ENCODE measurements at regions not wholly inside any gene's neighbourhood (a gene's known extent, or its start where the extent isn't known, plus 50 kb on each side); places are given as distances from the start of the nearest gene placed in this dataset.

DNA sequence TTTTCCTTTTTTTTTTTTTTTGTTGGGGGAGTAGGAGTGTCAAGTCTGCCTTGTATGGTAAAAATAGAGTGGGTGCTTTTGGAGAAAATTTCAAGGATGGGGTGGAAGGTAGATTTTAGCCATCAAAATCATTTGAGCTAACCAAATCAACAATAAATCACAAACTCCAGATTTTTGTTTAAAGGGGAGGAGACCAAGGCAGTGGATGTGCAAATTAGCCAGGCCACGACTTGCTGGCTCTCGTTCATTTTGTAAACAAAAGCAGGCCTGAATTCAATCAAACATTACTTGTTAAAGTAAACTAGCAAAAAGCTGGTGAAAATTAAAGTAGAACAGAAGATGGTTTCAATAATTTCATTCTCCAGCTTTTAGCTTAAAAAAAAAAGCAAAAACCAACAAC, 387.2 kb downstream of the BMP4 start:
- TF ChIP-seq, protein P1, sequence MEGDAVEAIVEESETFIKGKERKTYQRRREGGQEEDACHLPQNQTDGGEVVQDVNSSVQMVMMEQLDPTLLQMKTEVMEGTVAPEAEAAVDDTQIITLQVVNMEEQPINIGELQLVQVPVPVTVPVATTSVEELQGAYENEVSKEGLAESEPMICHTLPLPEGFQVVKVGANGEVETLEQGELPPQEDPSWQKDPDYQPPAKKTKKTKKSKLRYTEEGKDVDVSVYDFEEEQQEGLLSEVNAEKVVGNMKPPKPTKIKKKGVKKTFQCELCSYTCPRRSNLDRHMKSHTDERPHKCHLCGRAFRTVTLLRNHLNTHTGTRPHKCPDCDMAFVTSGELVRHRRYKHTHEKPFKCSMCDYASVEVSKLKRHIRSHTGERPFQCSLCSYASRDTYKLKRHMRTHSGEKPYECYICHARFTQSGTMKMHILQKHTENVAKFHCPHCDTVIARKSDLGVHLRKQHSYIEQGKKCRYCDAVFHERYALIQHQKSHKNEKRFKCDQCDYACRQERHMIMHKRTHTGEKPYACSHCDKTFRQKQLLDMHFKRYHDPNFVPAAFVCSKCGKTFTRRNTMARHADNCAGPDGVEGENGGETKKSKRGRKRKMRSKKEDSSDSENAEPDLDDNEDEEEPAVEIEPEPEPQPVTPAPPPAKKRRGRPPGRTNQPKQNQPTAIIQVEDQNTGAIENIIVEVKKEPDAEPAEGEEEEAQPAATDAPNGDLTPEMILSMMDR (IDR thresholded peaks at IDR 0.05; ENCODE audit: insufficient read depth, low read length, poor library complexity, severe bottlenecking), result no peak
- TF ChIP-seq EZH2phosphoT487 (conservative IDR thresholded peaks at IDR 0.05; ENCODE audit: low read length), result no peak

Measured in SU-DHL-6 (cell line).